Loucy (cell line): ENCODE measurements at regions not wholly inside any gene's neighbourhood (a gene's known extent, or its start where the extent isn't known, plus 50 kb on each side); places are given as distances from the start of the nearest gene placed in this dataset.

Experiments
- H2AFZ ChIP-seq: fragments of 200-600 bp; sonication (generic); 2 replicates; pipeline ENCODE4 v1.6.0; 2016; ENCODE audit warnings: antibody characterized with exemption, mild to moderate bottlenecking, low read length, moderate library complexity
- H3F3A ChIP-seq: fragments of 200-600 bp; 2 replicates; pipeline ENCODE4 v1.6.0; 2016; ENCODE audit warnings: antibody characterized with exemption, low read depth, mild to moderate bottlenecking
- H3K27me3 ChIP-seq: fragments of 200-600 bp; sonication (generic); 2 replicates; pipeline ENCODE4 v1.6.1; 2014; ENCODE audit warnings: low read length, mild to moderate bottlenecking; ENCODE audit not compliant: insufficient read depth, poor library complexity, severe bottlenecking
- H3K36me3 ChIP-seq: fragments of 200-600 bp; sonication (generic); 2 replicates; pipeline ENCODE4 v1.6.1; 2016; ENCODE audit warnings: low read length; ENCODE audit not compliant: insufficient read depth
- H3K4me1 ChIP-seq: fragments of 200-600 bp; sonication (generic); 2 replicates; pipeline ENCODE4 v1.5.1; 2014; ENCODE audit warnings: low read length, mild to moderate bottlenecking; ENCODE audit not compliant: insufficient read depth, poor library complexity, severe bottlenecking
- H3K4me2 ChIP-seq: fragments of 200-600 bp; sonication (generic); 2 replicates; pipeline ENCODE4 v1.6.0; 2014; ENCODE audit warnings: antibody characterized with exemption, low read length, low read depth, mild to moderate bottlenecking; ENCODE audit not compliant: poor library complexity, severe bottlenecking
- H3K4me3 ChIP-seq: fragments of 200-600 bp; sonication (generic); 2 replicates; pipeline ENCODE4 v1.5.1; 2014; ENCODE audit warnings: low read length, mild to moderate bottlenecking, mixed read lengths; ENCODE audit not compliant: poor library complexity, severe bottlenecking
- H3K79me2 ChIP-seq: fragments of 200-600 bp; sonication (generic); 2 replicates; pipeline ENCODE4 v1.6.1; 2014; ENCODE audit warnings: low read length; ENCODE audit not compliant: insufficient read depth
- H3K9ac ChIP-seq: fragments of 200-600 bp; sonication (generic); 2 replicates; pipeline ENCODE4 v1.6.0; 2014; ENCODE audit warnings: mild to moderate bottlenecking, low read depth, low read length, moderate library complexity; ENCODE audit not compliant: poor library complexity, severe bottlenecking
- H3K9me2 ChIP-seq: fragments of 200-600 bp; sonication (generic); replicated peaks from 2 replicates; pipeline ENCODE4 v1.6.1; 2016; ENCODE audit warnings: low read depth, low read length, mixed read lengths
- H3K9me3 ChIP-seq: fragments of 200-600 bp; sonication (generic); 2 replicates; pipeline ENCODE4 v1.6.1; 2014; ENCODE audit warnings: mild to moderate bottlenecking, antibody characterized with exemption, low read length, low read depth; ENCODE audit not compliant: insufficient read depth
- H4K20me1 ChIP-seq: fragments of 200-600 bp; sonication (generic); 2 replicates; pipeline ENCODE4 v1.6.0; 2014; ENCODE audit warnings: antibody characterized with exemption, low read length, mild to moderate bottlenecking; ENCODE audit not compliant: insufficient read depth, poor library complexity, severe bottlenecking
- CTCF ChIP-seq: fragments of 200-600 bp; sonication (generic); conservative IDR thresholded peaks from 2 replicates; pipeline ENCODE4 v1.5.1; 2014; ENCODE audit warnings: mild to moderate bottlenecking, antibody characterized with exemption, low read length
- EZH2phosphoT487 ChIP-seq: fragments of 200-600 bp; IDR thresholded peaks from 2 replicates; pipeline ENCODE4 v1.6.1; 2018; ENCODE audit warnings: antibody characterized with exemption, mild to moderate bottlenecking, moderate library complexity, borderline replicate concordance

GRCh38 chr3:165434516-165434915 is 238.3 kb upstream of the SLITRK3 start:
- no peak overlapping the region for H3K9ac ChIP-seq
- no peak overlapping the region for H3K4me2 ChIP-seq
- H2AFZ ChIP-seq, result no peak overlapping the region
- no peaks in the 10 kb centered on the region for H4K20me1 ChIP-seq
- H3K79me2 ChIP-seq, result no peaks in the 10 kb centered on the region
- H3K4me3 ChIP-seq, result no peak overlapping the region
- no peaks in the 10 kb centered on the region for H3K27me3 ChIP-seq
- no peaks in the 10 kb centered on the region; the same call in 1 of the 2 replicates for H3K9me3 ChIP-seq
- no peaks in the 10 kb centered on the region for H3F3A ChIP-seq
- no peaks in the 10 kb centered on the region for H3K4me1 ChIP-seq
- TF ChIP-seq CTCF (no peak), EZH2phosphoT487 (no peak)
- H3K9me2 ChIP-seq, result no peaks in the 10 kb centered on the region
- no peaks in the 10 kb centered on the region for H3K36me3 ChIP-seq

- Histone ChIP-seq H3K79me2 (no peaks in the 10 kb centered on the region), H2AFZ (no peak overlapping the region), H3K9ac (no peak overlapping the region), H3K9me3 (no peaks in the 10 kb centered on the region), H3K4me3 (no peak overlapping the region), H3F3A (no peaks in the 10 kb centered on the region), H4K20me1 (no peaks in the 10 kb centered on the region), H3K36me3 (no peaks in the 10 kb centered on the region), H3K9me2 (no peaks in the 10 kb centered on the region), H3K4me1 (no peaks in the 10 kb centered on the region), H3K27me3 (no peaks in the 10 kb centered on the region), H3K4me2 (no peak overlapping the region)
- no peak for TF ChIP-seq EZH2phosphoT487
- no peak for TF ChIP-seq CTCF
Observed at GRCh38 chr3:165406425-165406824, 210.2 kb upstream of the SLITRK3 start.

- H3K4me2 ChIP-seq, result no peak overlapping the region
- no peaks in the 10 kb centered on the region for H3F3A ChIP-seq
- H3K36me3 ChIP-seq, result no peaks in the 10 kb centered on the region
- H4K20me1 ChIP-seq, result no peaks in the 10 kb centered on the region
- no peaks in the 10 kb centered on the region for H3K27me3 ChIP-seq
- no peak overlapping the region for H3K9ac ChIP-seq
- H3K9me2 ChIP-seq, result no peaks in the 10 kb centered on the region
- H3K4me3 ChIP-seq, result no peak overlapping the region
- TF ChIP-seq CTCF, result no peak
- no peak for TF ChIP-seq EZH2phosphoT487
- H3K79me2 ChIP-seq, result no peaks in the 10 kb centered on the region
- H2AFZ ChIP-seq, result no peak overlapping the region
- H3K4me1 ChIP-seq, result no peaks in the 10 kb centered on the region
- no peaks in the 10 kb centered on the region for H3K9me3 ChIP-seq
Observed at GRCh38 chr3:165404357-165405027, 208.3 kb upstream of the SLITRK3 start.
